DMS79 treated with DMSO at 0.1 percent for 48 hours (cell line): ENCODE measurements at regions not wholly inside any gene's neighbourhood (a gene's known extent, or its start where the extent isn't known, plus 50 kb on each side); places are given as distances from the start of the nearest gene placed in this dataset.
"Not testable (repeated sequence)": the region's sequence is repeated elsewhere in the genome, so short reads cannot be mapped to it uniquely, and the experiment has no call there.

ENCODE experiments used
- DNase-seq: peaks from one replicate; lab custom pipeline; 2025; lab: John Stamatoyannopoulos, UW

DNA sequence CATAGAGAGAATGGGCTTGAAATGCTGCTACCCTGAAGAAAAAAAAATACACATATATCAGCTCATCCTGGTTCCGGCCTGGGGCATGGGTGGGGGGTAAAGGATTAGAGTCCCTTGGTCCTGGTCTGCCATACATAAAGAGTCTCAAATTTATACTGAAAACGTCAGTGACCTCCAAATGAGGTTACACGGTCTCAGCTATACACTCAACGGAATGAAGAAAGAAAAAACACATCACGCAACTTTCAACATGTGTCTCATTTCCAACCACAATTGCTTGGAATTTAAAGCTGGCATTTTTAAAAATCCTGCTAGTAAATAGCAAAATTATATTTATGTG is 612.8 kb downstream of the MCTP2 start:
- DNase-seq = no peak

DNA sequence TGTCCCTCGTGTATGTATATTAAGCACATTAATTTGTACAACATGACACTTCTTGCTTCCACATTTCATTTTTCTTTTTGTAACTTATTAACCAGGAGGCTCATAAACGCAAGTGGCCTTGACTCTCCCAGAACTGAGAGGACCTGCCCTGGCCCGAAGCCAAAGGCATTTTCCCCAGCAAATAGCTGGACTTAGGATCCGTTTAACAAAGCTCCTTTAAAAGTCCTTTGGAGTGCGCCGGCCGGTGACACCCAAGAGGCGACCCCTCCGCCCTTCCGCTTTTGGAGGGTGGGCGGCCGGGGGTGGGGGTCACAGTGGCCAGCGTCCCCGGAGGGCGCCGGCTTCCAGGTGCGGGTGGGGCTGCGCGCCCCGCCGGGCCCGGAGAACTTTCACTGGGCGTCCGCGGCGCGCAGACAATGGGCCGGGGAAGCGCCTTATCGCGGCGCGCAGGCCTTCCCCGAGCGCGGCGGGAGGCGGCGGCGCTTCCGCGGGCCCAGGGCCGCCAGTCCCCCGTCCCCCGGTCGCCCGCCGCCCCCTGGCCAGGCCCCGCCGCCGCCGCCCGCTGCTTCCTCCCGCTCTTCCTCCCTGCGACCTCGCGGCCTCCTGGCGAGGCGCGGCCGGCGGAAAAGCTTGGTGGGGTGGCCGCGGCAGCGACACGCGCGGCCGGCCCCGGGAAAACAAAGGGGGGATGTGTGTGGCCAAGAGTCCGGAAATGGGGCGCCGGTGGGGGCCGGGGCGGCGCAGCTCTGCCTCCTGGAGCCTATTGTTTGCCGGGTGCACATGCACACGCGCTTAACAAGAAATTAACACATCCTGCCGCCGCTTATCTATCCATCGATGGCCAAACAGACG is 613.4 kb downstream of the MCTP2 start:
- DNase-seq = no peak

DNA sequence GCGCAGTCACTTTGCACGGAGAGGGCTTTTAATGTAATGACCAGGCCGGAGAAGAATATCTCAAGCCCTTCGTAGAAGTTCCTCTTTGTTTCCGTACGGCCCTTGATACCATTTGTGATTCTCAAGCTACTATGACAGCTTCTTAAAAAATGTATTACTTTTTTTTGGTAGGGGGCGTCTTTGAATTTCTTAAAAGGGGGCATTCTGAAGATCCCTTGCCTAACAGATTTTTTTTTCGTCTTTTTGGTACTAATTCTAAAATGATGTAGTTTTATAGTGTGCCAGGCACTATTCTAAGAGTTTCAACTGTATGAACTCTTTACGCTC is 614.0 kb downstream of the MCTP2 start:
- DNase-seq = no peak

DNA sequence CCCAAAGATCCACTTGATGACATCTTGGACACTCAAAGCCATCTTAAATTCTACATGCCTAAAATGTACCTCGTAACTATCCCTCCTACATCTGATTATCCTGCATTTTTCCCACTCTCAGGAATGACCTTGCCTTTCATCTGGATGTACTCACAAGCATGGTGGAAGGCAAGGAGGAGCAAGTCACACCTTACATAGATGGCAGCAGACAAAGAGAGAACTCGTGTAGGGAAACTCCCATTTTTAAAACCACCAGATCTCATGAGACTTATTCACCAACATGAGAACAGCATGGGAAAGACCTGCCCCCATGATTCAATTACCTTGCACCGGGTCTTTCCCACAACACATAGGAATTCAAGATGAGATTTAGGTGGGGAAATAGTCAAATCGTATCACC is 616.0 kb downstream of the MCTP2 start:
- no peak for DNase-seq

DNA sequence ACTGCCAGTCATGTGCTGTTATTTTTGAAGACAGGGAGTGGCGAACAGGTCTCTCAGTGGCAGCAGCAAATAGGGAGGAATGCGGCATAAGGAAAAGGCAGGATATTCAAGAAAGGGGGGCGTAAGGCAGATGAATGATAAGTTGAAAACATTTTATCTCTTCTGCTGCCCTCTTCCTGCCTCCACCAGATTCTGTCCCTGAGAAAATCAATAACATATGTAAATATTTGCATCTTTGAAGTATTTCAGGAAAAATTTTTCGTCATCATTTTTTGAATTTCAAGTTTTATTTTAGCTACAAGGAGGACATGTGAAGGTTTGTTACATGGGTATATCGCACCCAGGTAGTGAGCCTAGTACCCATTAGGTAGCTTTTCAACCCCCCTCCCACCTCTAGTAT is 616.7 kb downstream of the MCTP2 start:
- no peak for DNase-seq

DNA sequence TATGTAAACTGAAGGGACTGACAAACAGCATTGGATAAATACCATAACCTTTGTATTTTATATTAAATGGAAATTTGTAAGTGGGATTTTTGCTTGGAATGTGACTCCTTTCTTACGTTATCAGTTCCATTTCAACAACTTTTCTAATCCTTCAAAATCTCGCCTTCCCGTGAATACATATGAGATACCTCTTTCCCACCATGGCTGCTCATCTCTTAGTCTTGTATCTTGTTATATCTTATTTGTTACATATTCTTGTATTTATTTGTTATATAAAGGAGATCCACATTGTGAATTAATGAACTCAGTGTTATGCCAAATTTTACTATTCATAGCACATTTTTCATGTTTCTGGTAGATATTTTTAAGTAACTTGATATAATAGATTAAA is 623.7 kb downstream of the MCTP2 start:
- DNase-seq = no peak

DNA sequence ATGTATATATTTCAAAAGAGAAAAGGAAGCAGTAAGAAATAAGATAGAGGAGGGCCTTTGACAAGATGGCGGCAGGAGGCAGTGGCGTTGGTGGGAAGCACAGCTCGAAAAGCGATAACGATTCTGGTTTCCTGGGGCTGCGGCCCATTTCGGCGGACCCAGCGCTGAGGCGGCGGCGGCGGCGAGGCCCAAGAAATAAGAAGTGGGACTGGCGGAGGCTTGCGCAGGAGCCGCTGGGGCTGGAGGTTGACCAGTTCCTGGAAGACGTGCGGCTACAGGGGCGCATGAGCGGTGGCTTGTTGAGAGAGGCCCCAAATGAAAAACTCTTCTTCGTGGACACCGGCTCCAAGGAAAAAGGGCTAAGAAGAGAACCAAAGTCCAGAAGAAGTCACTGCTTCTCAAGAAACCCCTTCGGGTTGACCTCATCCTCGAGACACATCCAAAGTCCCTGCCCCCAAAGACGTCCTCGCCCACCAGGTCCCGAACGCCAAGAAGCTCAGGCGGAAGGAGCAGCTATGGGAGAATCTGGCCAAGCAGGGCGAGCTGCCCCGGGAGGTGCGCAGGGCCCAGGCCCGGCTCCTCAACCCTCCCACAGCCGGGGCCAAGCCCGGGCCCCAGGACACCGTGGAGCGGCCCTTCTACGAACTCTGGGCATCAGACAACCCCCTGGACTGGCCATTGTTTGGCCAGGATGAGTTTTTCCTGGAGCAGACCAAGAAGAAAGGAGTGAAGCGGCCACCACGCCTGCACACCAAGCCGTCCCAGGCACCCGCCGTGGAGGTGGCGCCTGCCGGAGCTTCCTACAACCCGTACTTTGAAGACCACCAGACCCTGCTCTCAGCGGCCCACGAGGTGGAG is 624.3 kb downstream of the MCTP2 start:
- DNase-seq = no peak

DNA sequence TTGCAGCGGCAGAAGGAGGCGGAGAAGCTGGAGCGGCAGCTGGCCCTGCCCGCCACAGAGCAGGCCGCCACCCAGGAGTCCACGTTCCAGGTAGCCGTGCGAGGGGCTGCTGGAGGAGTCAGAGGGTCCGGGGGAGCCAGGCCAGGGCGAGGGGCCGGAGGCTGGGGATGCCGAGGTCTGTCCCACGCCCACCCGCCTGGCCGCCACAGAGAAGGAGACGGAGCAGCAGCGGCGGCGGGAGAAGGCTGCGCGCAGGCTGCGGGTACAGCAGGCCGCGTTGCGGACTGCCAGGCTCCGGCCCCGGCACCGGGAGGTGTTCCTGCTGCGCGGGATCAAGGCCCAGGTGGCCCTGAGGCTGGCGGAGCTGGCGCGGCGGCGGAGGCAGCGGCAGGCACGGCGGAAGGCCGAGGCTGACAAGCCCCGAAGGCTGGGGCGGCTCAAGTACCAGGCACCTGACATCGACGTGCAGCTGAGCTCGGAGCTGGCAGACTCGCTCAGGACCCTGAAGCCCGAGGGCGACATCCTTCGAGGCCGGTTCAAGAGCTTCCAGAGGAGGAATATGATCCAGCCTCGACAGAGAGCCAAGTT is 625.0 kb downstream of the MCTP2 start:
- no peak for DNase-seq

DNA sequence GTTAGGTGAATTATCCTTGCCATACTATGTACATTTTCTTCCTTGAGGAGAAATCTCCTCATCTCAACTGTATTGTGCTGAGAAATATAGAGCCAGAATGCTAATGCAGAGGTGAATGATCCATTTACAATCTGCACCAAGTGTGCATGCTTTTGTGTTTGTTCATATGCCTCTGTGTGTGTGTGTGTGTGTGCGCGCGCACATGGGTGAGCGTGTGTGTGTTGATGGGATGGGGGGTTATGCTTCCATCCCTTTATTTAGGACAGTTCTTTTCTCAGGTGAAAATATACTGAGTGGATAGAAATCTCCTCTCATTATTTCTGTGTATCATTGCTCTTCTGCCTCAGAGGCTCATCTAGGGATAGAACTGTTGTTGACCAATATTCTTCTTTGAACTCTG is 626.1 kb downstream of the MCTP2 start:
- DNase-seq = no peak

DNA sequence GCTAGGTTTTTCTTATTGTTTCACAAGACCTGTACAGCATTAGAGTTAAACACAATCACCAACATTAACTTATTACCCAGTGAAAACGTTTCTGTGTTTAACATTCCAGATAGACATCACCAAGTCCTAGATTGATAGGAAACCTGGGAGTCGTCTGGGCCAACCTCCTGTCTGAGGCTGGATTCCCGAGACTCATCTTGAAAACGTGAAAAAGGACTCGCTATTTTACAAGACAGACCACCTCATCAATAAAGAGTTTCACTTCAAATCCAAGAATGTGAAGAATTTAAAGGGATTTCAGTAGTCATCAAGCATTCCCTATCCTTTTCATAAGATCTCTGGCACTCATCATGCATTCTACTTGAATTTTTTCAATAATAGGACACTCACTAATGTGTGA is 626.6 kb downstream of the MCTP2 start:
- DNase-seq = no peak

DNA sequence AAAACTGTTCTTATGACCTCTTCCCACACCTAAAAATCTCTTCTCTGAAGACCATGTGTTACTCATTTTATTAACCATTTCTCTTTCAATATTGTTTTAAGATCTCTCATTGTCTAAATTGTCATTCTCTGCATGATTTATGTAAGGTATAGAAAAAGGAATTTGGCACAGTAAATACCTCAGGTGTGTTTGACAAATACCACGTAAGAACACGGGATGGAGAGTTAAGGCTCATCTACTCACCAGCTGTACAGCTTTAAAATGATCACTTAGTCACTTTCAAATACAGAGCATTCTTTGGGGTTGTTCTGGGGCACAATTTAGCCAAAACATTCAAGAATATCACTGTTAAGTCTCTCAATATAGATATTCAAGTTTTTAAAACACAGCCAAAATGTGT is 627.1 kb downstream of the MCTP2 start:
- DNase-seq = no peak

DNA sequence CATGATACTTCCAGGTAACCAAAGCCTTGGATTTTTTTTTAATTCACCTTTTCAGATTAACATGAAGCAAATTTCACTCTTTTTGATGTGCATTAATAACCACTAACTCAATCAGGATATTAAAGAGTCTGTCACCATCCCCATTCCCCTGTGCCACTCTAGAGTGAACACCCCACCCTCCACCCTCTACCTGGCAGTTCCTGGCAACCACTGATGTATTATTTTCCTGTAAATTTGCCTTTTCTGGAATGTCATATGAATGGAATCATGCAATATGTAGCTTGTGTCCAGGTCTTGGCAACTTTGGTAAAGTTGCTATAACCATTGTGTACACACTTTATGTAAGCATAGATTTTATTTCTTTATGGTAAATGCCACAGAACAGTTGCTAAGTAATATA is 627.6 kb downstream of the MCTP2 start:
- no peak for DNase-seq

DNA sequence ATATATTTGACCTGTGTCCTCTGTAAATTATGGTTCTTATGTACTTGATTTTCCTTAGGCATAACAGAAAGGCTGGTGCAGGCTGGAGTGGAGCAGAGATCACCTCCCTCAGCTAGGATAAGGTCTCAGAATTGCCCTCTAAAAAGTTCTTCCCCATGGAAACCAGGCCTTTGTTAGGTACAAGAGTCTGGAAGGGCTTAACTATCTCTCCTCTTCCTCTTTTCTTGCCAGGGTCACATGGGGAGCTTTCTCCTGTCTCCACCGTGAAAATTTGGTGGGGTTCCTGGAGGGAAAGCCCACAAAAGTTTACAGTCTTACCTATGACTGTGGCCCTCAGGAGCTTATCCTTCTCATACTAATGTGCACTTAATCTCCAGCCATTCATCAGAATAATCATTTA is 633.2 kb downstream of the MCTP2 start:
- no peak for DNase-seq

DNA sequence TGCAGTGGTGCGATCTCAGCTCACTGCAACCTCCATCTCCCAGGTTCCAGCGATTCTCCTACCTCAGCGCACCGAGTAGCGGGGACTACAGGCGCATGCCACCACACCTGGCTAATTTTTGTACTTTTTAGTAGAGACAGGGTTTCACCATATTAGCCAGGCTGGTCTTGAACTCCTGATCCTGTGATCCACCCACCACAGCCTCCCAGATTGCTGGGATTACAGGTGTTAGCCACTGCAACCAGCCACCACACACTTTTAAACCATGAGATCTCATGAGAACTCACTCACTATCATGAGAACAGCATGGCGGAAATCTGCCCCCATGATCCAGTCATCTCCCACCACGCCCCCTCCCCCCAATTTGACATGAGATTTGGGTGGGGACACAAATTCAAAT is 636.9 kb downstream of the MCTP2 start:
- DNase-seq = not testable (repeated sequence)

DNA sequence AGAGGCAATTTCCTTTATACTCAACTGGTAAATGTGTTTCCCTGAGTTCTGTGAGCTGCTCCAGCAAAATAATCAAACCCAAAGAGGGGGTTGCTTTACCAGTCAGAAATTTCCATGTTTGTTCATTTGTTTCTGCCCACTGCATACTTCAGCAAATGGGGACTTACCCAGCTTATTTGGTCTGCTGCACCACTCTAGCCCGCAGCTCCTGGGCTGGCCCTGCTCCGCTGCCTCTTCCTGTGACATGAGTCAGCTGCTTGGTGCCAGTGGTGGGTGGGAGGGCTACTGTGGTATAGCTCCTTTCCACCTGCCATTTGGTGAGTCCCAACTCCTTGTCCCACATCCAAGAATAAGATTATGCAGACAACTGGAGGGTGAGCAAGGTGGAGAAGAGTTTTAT is 644.2 kb downstream of the MCTP2 start:
- no peak for DNase-seq

DNA sequence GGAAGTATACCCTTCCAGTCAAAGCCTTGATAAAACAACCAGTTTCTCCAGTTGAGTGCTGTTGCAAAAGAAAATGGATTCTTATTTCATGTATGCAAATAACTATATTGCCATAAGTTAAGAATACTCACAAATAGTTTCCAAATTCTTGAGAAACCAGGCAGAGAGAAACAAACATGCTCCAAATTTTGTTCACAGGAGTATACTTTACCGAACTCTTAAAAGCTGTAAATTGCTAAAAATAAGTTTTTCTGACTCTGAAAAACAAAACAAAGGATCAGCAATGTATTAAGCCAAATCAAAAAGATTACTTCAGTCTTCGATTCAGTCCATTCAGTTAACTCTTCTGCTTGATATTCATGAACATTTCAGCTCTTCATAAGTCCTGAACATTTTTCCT is 646.5 kb downstream of the MCTP2 start:
- DNase-seq = no peak

DNA sequence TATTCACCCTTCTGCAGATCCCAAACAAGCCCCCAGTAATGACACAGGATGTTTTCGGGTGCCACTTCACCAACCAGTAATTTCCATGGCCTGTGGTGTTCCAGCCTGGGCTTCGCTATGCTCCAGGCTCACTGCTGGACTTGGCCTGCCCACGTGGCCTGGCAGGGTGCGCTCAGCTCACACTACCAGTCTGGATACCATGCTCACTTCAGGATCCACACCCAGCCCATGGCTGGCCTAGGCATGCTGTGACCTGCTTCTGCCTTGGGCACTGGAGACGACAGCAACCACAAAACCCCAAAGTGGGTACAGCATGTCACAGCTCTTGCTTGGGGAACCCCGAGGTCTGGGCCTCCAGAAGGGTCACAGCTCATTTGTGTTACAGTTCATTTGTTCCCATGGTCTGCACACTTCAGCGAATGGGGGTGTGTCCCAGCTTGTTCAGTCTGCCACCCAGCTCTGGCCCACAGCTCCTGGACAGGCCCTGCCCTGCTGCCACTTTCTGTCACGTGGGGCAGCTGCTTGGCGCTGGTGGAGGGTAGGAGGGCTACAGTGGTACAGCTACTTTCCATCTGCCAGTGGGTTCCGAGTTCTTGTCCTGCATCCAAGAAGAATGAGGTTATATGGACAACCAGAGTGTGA is 650.8 kb downstream of the MCTP2 start:
- DNase-seq = no peak

DNA sequence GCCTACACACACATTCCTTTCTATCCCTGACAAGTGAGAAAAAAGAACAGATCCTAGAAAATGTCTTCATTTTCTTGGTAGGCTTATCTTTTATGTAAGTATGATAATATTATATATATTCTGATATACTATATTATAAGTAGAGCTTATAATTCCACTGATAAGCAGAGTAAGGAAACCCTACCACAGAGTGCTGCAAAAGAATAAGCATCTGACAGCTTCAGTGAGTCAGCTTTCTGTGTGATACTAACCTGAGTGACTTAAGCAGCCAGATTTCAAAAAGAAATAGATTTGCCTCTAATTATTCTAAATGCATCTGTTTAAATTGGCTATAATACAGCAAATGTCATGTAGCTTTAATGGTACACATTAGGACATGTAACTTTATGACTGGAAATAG is 656.0 kb downstream of the MCTP2 start:
- DNase-seq = no peak

DNA sequence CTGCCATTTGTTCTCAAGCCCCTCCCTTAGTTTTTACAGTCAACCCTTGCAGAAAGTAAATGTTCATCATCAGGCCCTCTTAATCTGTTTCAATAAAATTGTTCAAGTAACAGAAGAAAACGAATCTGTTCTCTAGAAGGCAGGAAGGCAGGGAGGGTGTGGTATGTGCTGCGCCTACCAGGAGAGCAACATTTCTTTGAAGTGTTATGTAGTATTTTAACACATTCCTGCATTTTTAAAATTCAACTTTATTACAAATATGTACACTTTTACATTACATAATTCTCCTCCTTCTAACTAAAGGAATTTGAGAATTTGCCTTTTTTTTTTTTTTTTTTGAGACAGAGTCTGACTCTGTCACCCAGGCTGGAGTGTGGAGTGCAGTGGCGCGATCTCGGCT is 657.8 kb downstream of the MCTP2 start:
- DNase-seq = no peak

DNA sequence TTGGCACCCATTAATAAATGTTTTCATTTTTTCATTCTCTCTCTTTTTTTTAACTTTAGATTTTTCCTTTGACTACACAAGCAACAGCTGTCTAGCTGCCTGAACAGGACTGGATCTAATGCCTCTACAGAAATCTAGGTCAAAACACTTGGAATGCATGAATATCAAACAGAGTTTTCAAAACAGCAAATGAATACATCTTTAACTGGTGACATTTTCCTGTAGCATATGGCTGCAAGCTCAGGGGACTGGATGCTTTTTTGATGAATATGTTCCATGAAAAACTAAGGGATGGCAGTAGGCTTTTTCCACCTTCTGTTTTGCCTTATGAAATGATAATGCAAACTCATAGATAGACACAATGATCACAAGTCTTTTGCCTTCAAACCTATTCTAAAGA is 661.7 kb downstream of the MCTP2 start:
- no peak for DNase-seq

DNA sequence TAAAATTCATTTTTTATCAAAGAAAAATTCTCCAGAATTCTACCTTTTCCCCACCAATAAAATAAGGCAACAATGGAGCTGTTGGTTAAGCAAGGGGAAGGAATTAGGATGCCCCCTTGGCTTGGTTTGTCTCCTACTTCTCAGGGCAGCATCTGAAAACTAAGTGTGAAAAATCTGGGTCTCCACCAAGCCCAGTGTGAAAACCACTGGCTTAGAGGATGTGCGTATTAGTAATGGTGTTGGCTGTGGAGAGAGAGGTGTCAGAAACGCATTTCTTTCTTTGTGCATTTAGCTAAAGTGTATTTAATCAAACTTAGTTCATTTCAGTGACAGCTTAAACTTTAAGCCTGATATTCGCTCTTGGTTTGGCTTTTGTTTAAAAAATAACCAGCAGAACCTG is 662.7 kb downstream of the MCTP2 start:
- no peak for DNase-seq

DNA sequence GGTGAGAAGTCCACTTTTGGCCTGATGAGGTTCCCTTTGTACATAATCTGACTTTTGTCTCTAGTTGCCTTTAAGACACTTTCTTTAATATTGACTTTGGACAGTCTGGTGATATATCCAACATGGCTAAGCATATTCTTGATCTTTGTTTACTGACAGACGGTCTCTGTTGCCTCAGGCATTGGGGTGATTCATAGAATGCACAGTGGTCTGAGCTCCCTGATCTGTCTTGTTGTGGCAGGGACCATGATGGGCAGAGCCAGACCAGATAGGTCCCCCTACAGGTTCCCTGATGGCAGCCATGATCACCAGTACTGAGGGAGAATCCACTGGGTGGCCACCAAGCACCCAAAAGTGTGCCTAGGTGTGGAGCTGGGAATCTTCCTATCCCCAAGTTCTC is 678.1 kb downstream of the MCTP2 start:
- no peak for DNase-seq

DNA sequence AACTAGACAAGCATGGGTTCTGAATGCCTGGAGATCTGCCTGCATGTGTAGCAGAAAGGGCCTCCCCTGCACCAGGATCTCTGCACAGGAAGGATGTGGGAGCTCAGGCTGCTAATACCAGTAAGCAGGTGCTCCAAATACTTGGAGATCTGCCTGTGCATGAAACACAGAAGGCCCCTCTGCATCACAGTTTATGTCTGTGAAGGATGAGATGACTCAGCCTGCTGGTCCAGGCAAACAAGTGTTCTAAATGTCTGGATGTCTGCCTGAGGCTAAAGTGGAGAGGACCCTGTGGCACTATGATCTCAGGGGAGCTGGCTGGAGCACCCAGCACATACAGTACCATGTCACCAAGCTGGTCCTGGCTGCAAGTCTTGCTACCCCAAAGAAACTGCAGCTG is 678.8 kb downstream of the MCTP2 start:
- no peak for DNase-seq
